Right lobe of liver (tissue), 4 donors: ENCODE measurements at regions not wholly inside any gene's neighbourhood (a gene's known extent, or its start where the extent isn't known, plus 50 kb on each side); places are given as distances from the start of the nearest gene placed in this dataset.
"Not testable (repeated sequence)": the region's sequence is repeated elsewhere in the genome, so short reads cannot be mapped to it uniquely, and the experiment has no call there.

Source experiments
- POLR2A ChIP-seq: fragments of 450-650 bp; IDR thresholded peaks from one replicate; pipeline ENCODE4 v1.6.1; 2017; ENCODE audit warnings: antibody characterized with exemption, mild to moderate bottlenecking
- TF ChIP-seq, protein P1 (sequence below), 4 donors: fragments of 200-600 bp in 3 of 4; fragments of 450-650 bp in 1 of 4; IDR thresholded peaks; one replicate each; pipeline versions ENCODE4 v1.5.1 to v1.8.0; 2016 to 2022; ENCODE audit warnings: antibody characterized with exemption in 4 of 4, mild to moderate bottlenecking in 2 of 4
- donor health status: DM: no; HTN: no; CAD: no.
- donor health status: DM: no; HTN: no; CAD: no.
- donor health status: DM: no; HTN: yes; CAD: no.

DNA sequence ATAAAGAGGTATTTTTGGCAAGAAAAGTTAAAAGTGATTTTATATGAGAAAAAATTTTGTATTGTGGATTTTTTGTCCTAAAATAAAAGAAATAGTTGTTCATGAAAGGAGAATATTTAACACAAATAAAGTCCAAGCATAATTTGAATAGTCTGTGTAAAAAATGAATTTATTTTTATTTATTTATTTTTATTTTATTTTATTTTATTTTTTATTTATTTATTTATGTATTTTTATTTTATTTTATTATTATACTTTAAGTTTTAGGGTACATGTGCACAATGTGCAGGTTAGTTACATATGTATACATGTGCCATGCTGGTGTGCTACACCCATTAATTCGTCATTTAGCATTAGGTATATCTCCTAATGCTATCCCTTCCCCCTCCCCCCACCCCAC is 948.9 kb upstream of the ADGRB3 start:
- TF ChIP-seq, protein P1, sequence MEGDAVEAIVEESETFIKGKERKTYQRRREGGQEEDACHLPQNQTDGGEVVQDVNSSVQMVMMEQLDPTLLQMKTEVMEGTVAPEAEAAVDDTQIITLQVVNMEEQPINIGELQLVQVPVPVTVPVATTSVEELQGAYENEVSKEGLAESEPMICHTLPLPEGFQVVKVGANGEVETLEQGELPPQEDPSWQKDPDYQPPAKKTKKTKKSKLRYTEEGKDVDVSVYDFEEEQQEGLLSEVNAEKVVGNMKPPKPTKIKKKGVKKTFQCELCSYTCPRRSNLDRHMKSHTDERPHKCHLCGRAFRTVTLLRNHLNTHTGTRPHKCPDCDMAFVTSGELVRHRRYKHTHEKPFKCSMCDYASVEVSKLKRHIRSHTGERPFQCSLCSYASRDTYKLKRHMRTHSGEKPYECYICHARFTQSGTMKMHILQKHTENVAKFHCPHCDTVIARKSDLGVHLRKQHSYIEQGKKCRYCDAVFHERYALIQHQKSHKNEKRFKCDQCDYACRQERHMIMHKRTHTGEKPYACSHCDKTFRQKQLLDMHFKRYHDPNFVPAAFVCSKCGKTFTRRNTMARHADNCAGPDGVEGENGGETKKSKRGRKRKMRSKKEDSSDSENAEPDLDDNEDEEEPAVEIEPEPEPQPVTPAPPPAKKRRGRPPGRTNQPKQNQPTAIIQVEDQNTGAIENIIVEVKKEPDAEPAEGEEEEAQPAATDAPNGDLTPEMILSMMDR (IDR thresholded peaks at IDR 0.05), result not testable (repeated sequence)
- TF ChIP-seq POLR2A, result not testable (repeated sequence)
